H9 (cell line): ENCODE measurements at regions not wholly inside any gene's neighbourhood (a gene's known extent, or its start where the extent isn't known, plus 50 kb on each side); places are given as distances from the start of the nearest gene placed in this dataset.

Experiments
- DNase-seq: peaks from one replicate; pipeline ENCODE4 v3.0.0-alpha.2; 2017
- H2AFZ ChIP-seq: one replicate; pipeline ENCODE4 v1.6.1; 2013; ENCODE audit warnings: mild to moderate bottlenecking, low read length, control low read depth, moderate library complexity
- H2AK5ac ChIP-seq: 2 replicates; pipeline ENCODE4 v1.6.1; 2013; ENCODE audit warnings: low read length, control low read depth, mixed read lengths; ENCODE audit not compliant: insufficient read length
- H2BK120ac ChIP-seq: one replicate; pipeline ENCODE4 v1.6.1; 2013; ENCODE audit warnings: low read depth, mild to moderate bottlenecking, low read length, control low read depth, inconsistent platforms; ENCODE audit not compliant: poor library complexity, severe bottlenecking
- H2BK12ac ChIP-seq: 2 replicates; pipeline ENCODE4 v1.6.1; 2013; ENCODE audit warnings: low read length, control low read depth, mixed read lengths, low read depth; ENCODE audit not compliant: insufficient read length
- H2BK15ac ChIP-seq: 2 replicates; pipeline ENCODE4 v1.6.1; 2013; ENCODE audit warnings: low read depth, low read length, control low read depth
- H2BK20ac ChIP-seq: one replicate; pipeline ENCODE4 v1.6.1; 2013; ENCODE audit warnings: low read depth, mild to moderate bottlenecking, low read length, control low read depth, inconsistent platforms; ENCODE audit not compliant: poor library complexity, severe bottlenecking
- H2BK5ac ChIP-seq: 2 replicates; pipeline ENCODE4 v1.6.1; 2013; ENCODE audit warnings: low read length, control low read depth, mixed read lengths; ENCODE audit not compliant: insufficient read length
- H3K14ac ChIP-seq: 2 replicates; pipeline ENCODE4 v1.6.1; 2013; ENCODE audit warnings: low read length, control low read depth; ENCODE audit not compliant: insufficient read depth
- H3K18ac ChIP-seq: 2 replicates; pipeline ENCODE4 v1.6.1; 2013; ENCODE audit warnings: low read depth, mild to moderate bottlenecking, mixed read lengths, low read length, control low read depth; ENCODE audit not compliant: insufficient read length
- H3K23ac ChIP-seq: 2 replicates; pipeline ENCODE4 v1.6.1; 2013; ENCODE audit warnings: low read length, control low read depth, mixed read lengths, low read depth; ENCODE audit not compliant: insufficient read length
- H3K23me2 ChIP-seq: 2 replicates; pipeline ENCODE4 v1.6.1; 2013; ENCODE audit warnings: low read depth, mild to moderate bottlenecking, mixed read lengths, low read length, control low read depth; ENCODE audit not compliant: insufficient read length, poor library complexity, severe bottlenecking
- H3K27ac ChIP-seq: 2 replicates; pipeline ENCODE4 v1.5.1; 2013; ENCODE audit warnings: low read length, control low read depth, mixed read lengths, low read depth; ENCODE audit not compliant: insufficient read length
- H3K27me3 ChIP-seq: 2 replicates; pipeline ENCODE4 v1.6.1; 2013; ENCODE audit warnings: low read length, control low read depth, inconsistent platforms; ENCODE audit not compliant: insufficient read depth
- H3K4ac ChIP-seq: 2 replicates; pipeline ENCODE4 v1.6.1; 2013; ENCODE audit warnings: low read depth, mild to moderate bottlenecking, control low read depth, inconsistent platforms, low read length, moderate library complexity
- H3K4me1 ChIP-seq: 2 replicates; pipeline ENCODE4 v1.6.1; 2013; ENCODE audit warnings: low read length, control low read depth, inconsistent platforms; ENCODE audit not compliant: insufficient read depth
- H3K4me2 ChIP-seq: 2 replicates; pipeline ENCODE4 v1.6.1; 2013; ENCODE audit warnings: low read length, control low read depth, mixed read lengths; ENCODE audit not compliant: insufficient read length, insufficient read depth
- H3K56ac ChIP-seq: 2 replicates; pipeline ENCODE4 v1.6.1; 2013; ENCODE audit warnings: low read depth, mild to moderate bottlenecking, mixed read lengths, low read length, control low read depth; ENCODE audit not compliant: insufficient read length
- H3K79me1 ChIP-seq: 2 replicates; pipeline ENCODE4 v1.6.1; 2013; ENCODE audit warnings: low read depth, mild to moderate bottlenecking, moderate library complexity, low read length, control low read depth, inconsistent platforms; ENCODE audit not compliant: insufficient read depth, poor library complexity, severe bottlenecking
- H3K79me2 ChIP-seq: 2 replicates; pipeline ENCODE4 v1.6.1; 2013; ENCODE audit warnings: low read length, control low read depth, inconsistent platforms; ENCODE audit not compliant: insufficient read depth
- H3K9ac ChIP-seq: 2 replicates; pipeline ENCODE4 v1.6.1; 2013; ENCODE audit warnings: low read length, control low read depth, mixed read lengths; ENCODE audit not compliant: insufficient read length; ENCODE audit errors: extremely low read depth
- H3K9me3 ChIP-seq: one replicate; pipeline ENCODE4 v1.6.1; 2013; ENCODE audit warnings: low read depth, low read length, inconsistent platforms; ENCODE audit not compliant: control insufficient read depth
- H3T11ph ChIP-seq: one replicate; pipeline ENCODE4 v1.6.1; 2013; ENCODE audit warnings: mild to moderate bottlenecking, low read length, control low read depth, inconsistent platforms
- H4K20me1 ChIP-seq: one replicate; pipeline ENCODE4 v1.6.1; 2013; ENCODE audit not compliant: control insufficient read depth, insufficient read length, insufficient read depth
- H4K5ac ChIP-seq: 2 replicates; pipeline ENCODE4 v1.6.1; 2013; ENCODE audit warnings: low read depth, mild to moderate bottlenecking, mixed read lengths, low read length, control low read depth; ENCODE audit not compliant: insufficient read length
- H4K8ac ChIP-seq: replicated peaks from 2 replicates; pipeline ENCODE4 v1.6.1; 2013; ENCODE audit warnings: low read length, control low read depth, mixed read lengths, low read depth; ENCODE audit not compliant: insufficient read length
- H4K91ac ChIP-seq: 2 replicates; pipeline ENCODE4 v1.6.1; 2013; ENCODE audit warnings: low read depth, mild to moderate bottlenecking, moderate library complexity, mixed read lengths, low read length, control low read depth; ENCODE audit not compliant: insufficient read length
- H3K27ac Mint-ChIP-seq, 3 experiments: 2 replicates in 2 of 3; 3 replicates in 1 of 3; pipeline ENCODE4 v1.8.0; 2020 to 2021; ENCODE audit warnings: mixed read lengths in 3 of 3, mild to moderate bottlenecking in 1 of 3, moderate library complexity in 1 of 3
- H3K27me3 Mint-ChIP-seq: 2 replicates; pipeline ENCODE4 v1.8.0; 2021; ENCODE audit warnings: low read depth, mild to moderate bottlenecking, moderate library complexity, mixed read lengths
- H3K36me3 Mint-ChIP-seq, 3 experiments: 2 replicates in 2 of 3; 3 replicates in 1 of 3; pipeline ENCODE4 v1.8.0; 2020 to 2021; ENCODE audit warnings: low read depth in 3 of 3, mixed read lengths in 3 of 3; ENCODE audit not compliant: insufficient read depth in 1 of 3
- H3K4me1 Mint-ChIP-seq, 2 experiments: 2 replicates each; pipeline ENCODE4 v1.8.0; 2020; ENCODE audit warnings: mixed read lengths in 2 of 2
- H3K4me3 Mint-ChIP-seq, 2 experiments: 2 replicates in 1 of 2; 3 replicates in 1 of 2; pipeline ENCODE4 v1.8.0; 2020 to 2021; ENCODE audit warnings: mild to moderate bottlenecking in 2 of 2, mixed read lengths in 2 of 2, moderate library complexity in 1 of 2
- H3K9me3 Mint-ChIP-seq, 2 experiments: 2 replicates in 1 of 2; 3 replicates in 1 of 2; pipeline ENCODE4 v1.8.0; 2020; ENCODE audit warnings: mild to moderate bottlenecking in 2 of 2, mixed read lengths in 2 of 2, moderate library complexity in 1 of 2
- CTCF ChIP-seq: fragments of 200-600 bp; sonication (generic); conservative IDR thresholded peaks from 3 replicates; pipeline ENCODE4 v1.8.0; 2021; ENCODE audit warnings: antibody characterized with exemption, mild to moderate bottlenecking
- WGBS: extraction: QIAGEN DNeasy Blood & Tissue Kit; methylation state at CpG from one replicate; pipeline ENCODE4 v1.1.7; 2013; ENCODE audit warnings: missing lambda C conversion rate, low lambda C conversion rate, mixed read lengths; ENCODE audit not compliant: insufficient read length; ENCODE audit errors: extremely low coverage; 5-methylcytosine and 5-hydroxymethylcytosine counted together

GRCh38 chr16:86252596-86252995, 257.7 kb upstream of the FOXF1 start:
- no peak overlapping the region for H3K18ac ChIP-seq
- no peaks in the 10 kb centered on the region; a peak in 1 of 5 replicates for H3K9me3 Mint-ChIP-seq
- no peaks in the 10 kb centered on the region; a peak in 1 of 4 replicates for H3K4me1 Mint-ChIP-seq
- H3K23ac ChIP-seq: no peak overlapping the region
- H4K5ac ChIP-seq: no peak overlapping the region
- no peak overlapping the region for H2BK5ac ChIP-seq
- peak; percentile 87 for TF ChIP-seq CTCF
- H2AFZ ChIP-seq: no peak overlapping the region
- peaks cover 3% of the 10 kb centered on the region for H4K20me1 ChIP-seq
- peaks cover 26% of the 10 kb centered on the region for H3K27me3 Mint-ChIP-seq
- no peaks in the 10 kb centered on the region; a peak in 1 of 7 replicates for H3K36me3 Mint-ChIP-seq
- no peaks in the 10 kb centered on the region for H3K27me3 ChIP-seq
- no peak overlapping the region for H2BK12ac ChIP-seq
- H2BK20ac ChIP-seq: no peak overlapping the region
- H3K4me1 ChIP-seq: no peaks in the 10 kb centered on the region; the same call in 1 of the 2 replicates
- no peak overlapping the region for H3K4me3 Mint-ChIP-seq
- no peak overlapping the region for H2AK5ac ChIP-seq
- H2BK15ac ChIP-seq: no peak overlapping the region
- H2BK120ac ChIP-seq: no peak overlapping the region
- H3K56ac ChIP-seq: no peak overlapping the region
- no peak overlapping the region for H4K91ac ChIP-seq
- no peak overlapping the region for H3K9ac ChIP-seq
- no peak overlapping the region for H3K4me2 ChIP-seq
- peak overlapping the region in 1 of 3 experiments; percentile 70; a peak in 1 of 7 replicates for H3K27ac Mint-ChIP-seq
- H3K4ac ChIP-seq: no peak overlapping the region
- H3T11ph ChIP-seq: no peak overlapping the region
- WGBS: no CpG with 5 or more reads among the region's 6 CpGs
- no peak overlapping the region for H3K14ac ChIP-seq
- no peaks in the 10 kb centered on the region for H3K23me2 ChIP-seq
- no peaks in the 10 kb centered on the region for H3K9me3 ChIP-seq
- H4K8ac ChIP-seq: no peak overlapping the region
- no peak overlapping the region for H3K27ac ChIP-seq
- peak; percentile 78 for DNase-seq
- H3K79me1 ChIP-seq: no peaks in the 10 kb centered on the region
- no peaks in the 10 kb centered on the region for H3K79me2 ChIP-seq
